ENCODE measurements at regions not wholly inside any gene's neighbourhood (a gene's known extent, or its start where the extent isn't known, plus 50 kb on each side); places are given as distances from the start of the nearest gene placed in this dataset.

- no peak overlapping the region for H2BK12ac ChIP-seq (ENCODE audit: low read depth, low read length)
- H3K18ac ChIP-seq (ENCODE audit: extremely low read depth, low read length), result no peak overlapping the region
- no peak overlapping the region for H2BK5ac ChIP-seq (ENCODE audit: low read depth, low read length)
- CTCF ChIA-PET (ENCODE audit: partially characterized antibody), result interaction anchor here (0.9 kb wide), 1 partner anchor 9 kb away, joined by 3 read pairs; no protein-coding TSS in a partner anchor
- H4K8ac ChIP-seq (ENCODE audit: extremely low read depth, insufficient read depth, low read length), result no peak overlapping the region
- no peaks in the 10 kb centered on the region for H3K27me3 ChIP-seq (replicated peaks in 1 of 4; ENCODE audit: control insufficient read depth in 3 of 4, extremely low read depth in 1 of 4, insufficient read depth in 3 of 4, low read length in 3 of 4)
- no peak overlapping the region for H3K56ac ChIP-seq (replicated peaks; ENCODE audit: insufficient read length, low read depth, low read length)
- TF ChIP-seq BRCA1 (IDR thresholded peaks at IDR 0.05; ENCODE audit: low read depth, low read length) (no peak), ASH2L (IDR thresholded peaks at IDR 0.05; ENCODE audit: low read length) (no peak), CREB1 (IDR thresholded peaks at IDR 0.05) (no peak), SUZ12 (IDR thresholded peaks at IDR 0.05; ENCODE audit: low read length) (no peak), CEBPB (IDR thresholded peaks at IDR 0.05; ENCODE audit: low read depth, low read length) (no peak), HDAC6 (IDR thresholded peaks at IDR 0.05; ENCODE audit: low read depth, low read length) (no peak), TCF12 (IDR thresholded peaks at IDR 0.05; ENCODE audit: low read depth, low read length) (no peak), RFX5 (IDR thresholded peaks at IDR 0.05; ENCODE audit: borderline replicate concordance, low read depth, low read length) (no peak)
- no peak overlapping the region for H2AK5ac ChIP-seq (ENCODE audit: low read depth, low read length)
- no peaks in the 10 kb centered on the region for H3K4me1 ChIP-seq (replicated peaks in 1 of 4; ENCODE audit: control insufficient read depth in 3 of 4, insufficient read depth in 4 of 4, low read length in 3 of 4)
- no peak overlapping the region for H3K14ac ChIP-seq (ENCODE audit: insufficient read length)
- no peaks in the 10 kb centered on the region for H3K23me2 ChIP-seq (ENCODE audit: low read depth, low read length)
- no peak overlapping the region for H2BK20ac ChIP-seq (ENCODE audit: low read length)
- no peak overlapping the region for H4K91ac ChIP-seq (replicated peaks; ENCODE audit: insufficient read length, low read length)
- H2AFZ ChIP-seq (ENCODE audit: low read length), result no peak overlapping the region
- H3K4me2 ChIP-seq (ENCODE audit: insufficient read depth in 1 of 2, low read depth in 2 of 2, low read length in 2 of 2), result no peak overlapping the region
- DNase-seq (ENCODE audit: low read depth in 1 of 2, low spot score in 2 of 2) (no peak), FAIRE-seq (no peak)
- no peaks in the 10 kb centered on the region for H3K9me3 ChIP-seq (ENCODE audit: insufficient read depth in 2 of 2, low read depth in 1 of 2, low read length in 1 of 2)
- H2BK15ac ChIP-seq (ENCODE audit: low read length), result no peak overlapping the region
- POLR2A ChIA-PET (ENCODE audit: partially characterized antibody), result no interaction called here
- no peak overlapping the region for H2BK120ac ChIP-seq (replicated peaks; ENCODE audit: low read depth, low read length)
- no peaks in the 10 kb centered on the region for H3K79me2 ChIP-seq (ENCODE audit: control insufficient read depth in 1 of 2, insufficient read depth in 2 of 2, low read length in 2 of 2)
- no peak overlapping the region for H3K23ac ChIP-seq (ENCODE audit: insufficient read length)
- H3K79me1 ChIP-seq (ENCODE audit: low read depth, low read length), result no peaks in the 10 kb centered on the region
- no peaks in the 10 kb centered on the region for H3K36me3 ChIP-seq (ENCODE audit: control insufficient read depth in 2 of 4, insufficient read depth in 4 of 4, low read length in 3 of 4)
- H3K4ac ChIP-seq (replicated peaks; ENCODE audit: insufficient read length, low read depth, low read length), result no peak overlapping the region
- no peak overlapping the region for H3K4me3 ChIP-seq (ENCODE audit: extremely low read depth in 1 of 4, insufficient read depth in 2 of 4, low read depth in 3 of 4, low read length in 4 of 4)
- H4K20me1 ChIP-seq (replicated peaks in 1 of 2; ENCODE audit: control insufficient read depth in 1 of 2, insufficient read depth in 2 of 2, low read length in 2 of 2), result no peaks in the 10 kb centered on the region
- no peak overlapping the region for H3K27ac ChIP-seq (ENCODE audit: low read depth, low read length)
- no peak overlapping the region for H4K5ac ChIP-seq (ENCODE audit: insufficient read length, low read depth, low read length)
- no peak overlapping the region for H3K9ac ChIP-seq (replicated peaks in 1 of 4; ENCODE audit: extremely low read depth in 1 of 4, low read depth in 3 of 4, low read length in 3 of 4)
These were observed 922.3 kb downstream of the HACE1 start for GRCh38 chr6:103937389-103937788.

Measured in H1 (cell line).